HG03196 (cell line): ENCODE measurements at regions not wholly inside any gene's neighbourhood (a gene's known extent, or its start where the extent isn't known, plus 50 kb on each side); places are given as distances from the start of the nearest gene placed in this dataset.
"Not testable (repeated sequence)": the region's sequence is repeated elsewhere in the genome, so short reads cannot be mapped to it uniquely, and the experiment has no call there.

Experiments used
- ATAC-seq: cut with Tn5 transposase; IDR thresholded peaks from one replicate; pipeline ENCODE4 v1.9.1; 2021; ENCODE audit not compliant: unreplicated experiment

GRCh38 chr3:104044002-104044401 lies 1322.7 kb upstream of the ALCAM start:
- no peak for ATAC-seq

GRCh38 chr3:104066658-104067057 lies 1300.1 kb upstream of the ALCAM start:
- no peak for ATAC-seq

GRCh38 chr3:104069114-104069513 lies 1297.6 kb upstream of the ALCAM start:
- ATAC-seq: no peak

GRCh38 chr3:104070906-104071305 lies 1295.8 kb upstream of the ALCAM start:
- no peak for ATAC-seq

- no peak for ATAC-seq
Observed at GRCh38 chr3:104080088-104080626, 1286.6 kb upstream of the ALCAM start.

GRCh38 chr3:104088738-104089137 lies 1278.0 kb upstream of the ALCAM start:
- ATAC-seq: no peak

- not testable (repeated sequence) for ATAC-seq
Observed at GRCh38 chr3:104089987-104090386, 1276.7 kb upstream of the ALCAM start.

GRCh38 chr3:104101736-104102135 lies 1265.0 kb upstream of the ALCAM start:
- no peak for ATAC-seq

- peak; percentile 80 for ATAC-seq
Observed at GRCh38 chr3:104102386-104102785, 1264.3 kb upstream of the ALCAM start.

GRCh38 chr3:104106276-104106675 lies 1260.4 kb upstream of the ALCAM start:
- no peak for ATAC-seq

- no peak for ATAC-seq
Observed at GRCh38 chr3:104108522-104108921, 1258.2 kb upstream of the ALCAM start.

GRCh38 chr3:104126463-104126862 lies 1240.2 kb upstream of the ALCAM start:
- no peak for ATAC-seq

- ATAC-seq: no peak
Observed at GRCh38 chr3:104126864-104127553, 1239.7 kb upstream of the ALCAM start.

GRCh38 chr3:104127830-104128229 lies 1238.9 kb upstream of the ALCAM start:
- ATAC-seq: no peak

- ATAC-seq: no peak
Observed at GRCh38 chr3:104132566-104133403, 1233.9 kb upstream of the ALCAM start.

- no peak for ATAC-seq
Observed at GRCh38 chr3:104133630-104134029, 1233.1 kb upstream of the ALCAM start.

GRCh38 chr3:104137116-104137515 lies 1229.6 kb upstream of the ALCAM start:
- no peak for ATAC-seq

GRCh38 chr3:104145164-104145563 lies 1221.5 kb upstream of the ALCAM start:
- no peak for ATAC-seq

GRCh38 chr3:104149154-104149553 lies 1217.6 kb upstream of the ALCAM start:
- ATAC-seq: no peak

- ATAC-seq: no peak
Observed at GRCh38 chr3:104150724-104151123, 1216.0 kb upstream of the ALCAM start.

GRCh38 chr3:104154896-104155295 lies 1211.8 kb upstream of the ALCAM start:
- ATAC-seq: no peak

- no peak for ATAC-seq
Observed at GRCh38 chr3:104165866-104166265, 1200.8 kb upstream of the ALCAM start.
